SK-N-SH (cell line): ENCODE measurements at regions not wholly inside any gene's neighbourhood (a gene's known extent, or its start where the extent isn't known, plus 50 kb on each side); places are given as distances from the start of the nearest gene placed in this dataset.

Experiments used
- CTCF ChIA-PET: fragments of 300-600, 350-600 bp; formaldehyde crosslinking; extraction: SDS; loops from one replicate; lab custom pipeline; 2021; lab: Yijun Ruan, JAX
- POLR2A ChIA-PET: fragments of 350-600 bp; sonication (Branson Sonifier 250); formaldehyde crosslinking; extraction: SDS; loops from one replicate; lab custom pipeline; 2020; ENCODE audit warnings: antibody characterized with exemption, inconsistent platforms; lab: Yijun Ruan, JAX
- DNase-seq: peaks from one replicate; pipeline ENCODE4 v3.0.0; 2012
- H2AFZ ChIP-seq: fragments of 200-600 bp; sonication (generic); 2 replicates; pipeline ENCODE4 v1.8.1; 2016; ENCODE audit warnings: antibody characterized with exemption, mild to moderate bottlenecking, low read depth
- H3F3A ChIP-seq: fragments of 200-600 bp; sonication (generic); replicated peaks from 2 replicates; pipeline ENCODE3; 2016; ENCODE audit warnings: antibody characterized with exemption, mild to moderate bottlenecking; ENCODE audit not compliant: insufficient read depth
- H3K27ac ChIP-seq, 2 experiments: fragments of 200-500 bp in 1 of 2; fragments of 200-600 bp in 1 of 2; sonication (Bioruptor generic) in 1 of 2; sonication (generic), shearing (Covaris generic) in 1 of 2; 2 replicates each; pipeline versions ENCODE4 v1.5.1 to v1.6.1; 2014 to 2016; ENCODE audit warnings: low read depth in 2 of 2, inconsistent platforms in 1 of 2, low read length in 1 of 2, mild to moderate bottlenecking in 1 of 2, mixed read lengths in 1 of 2
- H3K27me3 ChIP-seq: fragments of 200-600 bp; sonication (generic), shearing (Covaris generic); 2 replicates; pipeline ENCODE4 v1.6.1; 2016; ENCODE audit warnings: mixed run types; ENCODE audit not compliant: insufficient read depth
- H3K36me3 ChIP-seq, 2 experiments: fragments of 200-500 bp in 1 of 2; fragments of 200-600 bp in 1 of 2; sonication (Bioruptor generic) in 1 of 2; sonication (generic) in 1 of 2; replicated peaks in 1 of 2; 2 replicates each; pipeline versions ENCODE3 to v1.5.1; 2014 to 2016; ENCODE audit warnings: low read length in 1 of 2, mild to moderate bottlenecking in 1 of 2; ENCODE audit not compliant: insufficient read depth in 2 of 2, control insufficient read depth in 1 of 2
- H3K4me1 ChIP-seq, 2 experiments: fragments of 200-500 bp in 1 of 2; fragments of 200-600 bp in 1 of 2; sonication (Bioruptor generic) in 1 of 2; sonication (generic), shearing (Covaris generic) in 1 of 2; 2 replicates each; pipeline versions ENCODE4 v1.5.1 to v1.6.1; 2014 to 2016; ENCODE audit warnings: low read depth in 1 of 2, low read length in 1 of 2, mixed run types in 1 of 2; ENCODE audit not compliant: insufficient read depth in 2 of 2, control insufficient read depth in 1 of 2
- H3K4me2 ChIP-seq: fragments of 200-600 bp; sonication (generic), shearing (Covaris generic); 2 replicates; pipeline ENCODE4 v1.6.1; 2017; ENCODE audit warnings: mixed run types
- H3K4me3 ChIP-seq, 2 experiments: fragments of 200-500 bp in 1 of 2; fragments of 200-600 bp in 1 of 2; sonication (Bioruptor generic) in 1 of 2; sonication (generic), shearing (Covaris generic) in 1 of 2; 2 replicates each; pipeline versions ENCODE4 v1.5.1 to v1.8.1; 2014 to 2016; ENCODE audit warnings: low read depth in 2 of 2, inconsistent platforms in 1 of 2, low read length in 1 of 2, mild to moderate bottlenecking in 1 of 2, mixed read lengths in 1 of 2, moderate library complexity in 1 of 2
- H3K79me2 ChIP-seq: fragments of 200-600 bp; sonication (generic); 2 replicates; pipeline ENCODE4 v1.8.1; 2017; ENCODE audit warnings: mild to moderate bottlenecking; ENCODE audit not compliant: insufficient read depth
- H3K9ac ChIP-seq: fragments of 200-600 bp; sonication (generic); 2 replicates; pipeline ENCODE4 v1.6.1; 2017; ENCODE audit warnings: mixed run types
- H3K9me2 ChIP-seq: fragments of 200-600 bp; sonication (generic); 2 replicates; pipeline ENCODE4 v1.6.1; 2017; ENCODE audit warnings: mixed run types
- H3K9me3 ChIP-seq: fragments of 200-600 bp; sonication (generic); 2 replicates; pipeline ENCODE4 v1.6.1; 2017; ENCODE audit warnings: mixed run types, mild to moderate bottlenecking, moderate library complexity
- H4K20me1 ChIP-seq: fragments of 200-600 bp; sonication (generic); 2 replicates; pipeline ENCODE4 v1.6.1; 2017; ENCODE audit warnings: mild to moderate bottlenecking, mixed run types; ENCODE audit not compliant: insufficient read depth
- ELF1 ChIP-seq: IDR thresholded peaks from 2 replicates; pipeline ENCODE4 v1.4.0; 2012
- IRF3 ChIP-seq: fragments of 150-350 bp; IDR thresholded peaks from 2 replicates; pipeline ENCODE4 v1.6.1; 2016; ENCODE audit warnings: mild to moderate bottlenecking, low read depth, low read length
- MAX ChIP-seq: IDR thresholded peaks from 2 replicates; pipeline ENCODE4 v1.4.0; 2012; ENCODE audit warnings: low read depth
- POLR2AphosphoS5 ChIP-seq: IDR thresholded peaks from 2 replicates; pipeline ENCODE4 v1.6.1; 2012; ENCODE audit warnings: low read depth, low read length
- RFX5 ChIP-seq: IDR thresholded peaks from 2 replicates; pipeline ENCODE4 v1.6.1; 2012; ENCODE audit warnings: mild to moderate bottlenecking, improper control_type of control experiment, low read length
- SMC3 ChIP-seq: IDR thresholded peaks from 2 replicates; pipeline ENCODE4 v1.6.1; 2012; ENCODE audit warnings: low read depth, low read length, improper control_type of control experiment
- USF2 ChIP-seq: fragments of 150-350 bp; IDR thresholded peaks from 2 replicates; pipeline ENCODE4 v1.6.1; 2017; ENCODE audit warnings: antibody characterized with exemption, low read length, low read depth, borderline replicate concordance
- WGBS: methylation state at CpG from one replicate; pipeline ENCODE4 v1.1.6; 2017; ENCODE audit warnings: low lambda C conversion rate; 5-methylcytosine and 5-hydroxymethylcytosine counted together
- TF ChIP-seq, protein P1 (sequence below): IDR thresholded peaks from 2 replicates; pipeline ENCODE4; 2012

- Histone ChIP-seq H4K20me1 (no peaks in the 10 kb centered on the region), H3K79me2 (no peaks in the 10 kb centered on the region), H3K4me1 (no peaks in the 10 kb centered on the region), H3K27ac (no peak overlapping the region), H2AFZ (no peak overlapping the region), H3F3A (no peaks in the 10 kb centered on the region), H3K4me3 (no peak overlapping the region), H3K4me2 (no peak overlapping the region), H3K36me3 (no peaks in the 10 kb centered on the region), H3K9me3 (no peaks in the 10 kb centered on the region), H3K27me3 (no peaks in the 10 kb centered on the region; the same call in 1 of the 2 replicates), H3K9ac (no peak overlapping the region), H3K9me2 (no peaks in the 10 kb centered on the region)
- WGBS: 31% methylated on average over 1 of the region's 1 CpG
- TF ChIP-seq RFX5: no peak
- no peak for TF ChIP-seq ELF1
- no peak for TF ChIP-seq MAX
- ChIA-PET CTCF (no interaction called here), POLR2A (interaction anchor here (0.6 kb wide), 1 partner anchor 72 kb away, joined by 3 read pairs; no protein-coding TSS in a partner anchor)
- no peak for DNase-seq
Measured at GRCh38 chr18:10094655-10095054, 180.8 kb downstream of the VAPA start.

DNA sequence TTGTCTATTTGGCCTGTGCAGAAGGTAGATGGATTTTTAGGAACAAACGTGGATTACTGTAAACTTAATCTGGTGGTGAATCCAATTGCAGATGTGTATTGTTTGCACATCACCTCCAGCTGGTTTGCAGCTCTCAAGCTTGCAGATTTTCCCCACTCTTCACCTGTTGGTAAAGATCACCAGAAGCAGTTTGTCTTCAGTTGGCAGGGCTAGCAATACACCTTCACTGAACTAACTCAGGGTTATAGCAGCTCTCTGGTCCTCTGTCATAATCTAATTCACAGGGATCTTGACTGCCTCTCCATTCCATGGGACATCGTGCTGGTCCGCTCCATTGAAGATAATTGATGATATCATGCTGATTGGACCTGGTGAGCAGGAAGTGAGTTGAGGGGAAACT, 181.5 kb downstream of the VAPA start:
- no peaks in the 10 kb centered on the region for H3F3A ChIP-seq
- no peak for DNase-seq
- ChIA-PET CTCF (no interaction called here), POLR2A (no interaction called here)
- H3K4me1 ChIP-seq: no peaks in the 10 kb centered on the region
- H3K4me3 ChIP-seq: no peak overlapping the region
- H3K36me3 ChIP-seq: no peaks in the 10 kb centered on the region
- 35% methylated on average over 3 of the region's 3 CpGs for WGBS
- no peak overlapping the region for H3K27ac ChIP-seq
- H3K9me3 ChIP-seq: no peaks in the 10 kb centered on the region
- no peak overlapping the region for H3K4me2 ChIP-seq
- no peak overlapping the region for H2AFZ ChIP-seq
- no peaks in the 10 kb centered on the region for H4K20me1 ChIP-seq
- no peak overlapping the region for H3K9ac ChIP-seq
- no peaks in the 10 kb centered on the region for H3K9me2 ChIP-seq
- H3K79me2 ChIP-seq: no peaks in the 10 kb centered on the region
- TF ChIP-seq, protein P1, sequence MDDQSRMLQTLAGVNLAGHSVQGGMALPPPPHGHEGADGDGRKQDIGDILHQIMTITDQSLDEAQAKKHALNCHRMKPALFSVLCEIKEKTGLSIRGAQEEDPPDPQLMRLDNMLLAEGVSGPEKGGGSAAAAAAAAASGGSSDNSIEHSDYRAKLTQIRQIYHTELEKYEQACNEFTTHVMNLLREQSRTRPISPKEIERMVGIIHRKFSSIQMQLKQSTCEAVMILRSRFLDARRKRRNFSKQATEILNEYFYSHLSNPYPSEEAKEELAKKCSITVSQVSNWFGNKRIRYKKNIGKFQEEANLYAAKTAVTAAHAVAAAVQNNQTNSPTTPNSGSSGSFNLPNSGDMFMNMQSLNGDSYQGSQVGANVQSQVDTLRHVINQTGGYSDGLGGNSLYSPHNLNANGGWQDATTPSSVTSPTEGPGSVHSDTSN: no peak
- no peak for TF ChIP-seq USF2
- TF ChIP-seq RFX5: no peak
- TF ChIP-seq POLR2AphosphoS5: no peak
- TF ChIP-seq SMC3: no peak
- H3K27me3 ChIP-seq: no peaks in the 10 kb centered on the region; the same call in 1 of the 2 replicates

GRCh38 chr18:10099539-10100140, 185.8 kb downstream of the VAPA start:
- Histone ChIP-seq H3K79me2 (no peaks in the 10 kb centered on the region), H3K9me3 (no peaks in the 10 kb centered on the region), H3K36me3 (no peaks in the 10 kb centered on the region), H4K20me1 (no peaks in the 10 kb centered on the region), H3K4me2 (no peak overlapping the region), H2AFZ (no peak overlapping the region), H3F3A (no peaks in the 10 kb centered on the region), H3K27me3 (no peaks in the 10 kb centered on the region), H3K9me2 (no peaks in the 10 kb centered on the region), H3K4me1 (no peaks in the 10 kb centered on the region), H3K9ac (no peak overlapping the region), H3K27ac (no peak overlapping the region), H3K4me3 (no peak overlapping the region)
- TF ChIP-seq IRF3: no peak
- TF ChIP-seq, protein P1: no peak
- CTCF ChIA-PET: no interaction called here
- POLR2A ChIA-PET: no interaction called here
- DNase-seq: no peak
- 66% methylated on average over 4 of the region's 7 CpGs for WGBS
